ENCODE measurements at regions not wholly inside any gene's neighbourhood (a gene's known extent, or its start where the extent isn't known, plus 50 kb on each side); places are given as distances from the start of the nearest gene placed in this dataset.
"Not testable (repeated sequence)": the region's sequence is repeated elsewhere in the genome, so short reads cannot be mapped to it uniquely, and the experiment has no call there.

DNA sequence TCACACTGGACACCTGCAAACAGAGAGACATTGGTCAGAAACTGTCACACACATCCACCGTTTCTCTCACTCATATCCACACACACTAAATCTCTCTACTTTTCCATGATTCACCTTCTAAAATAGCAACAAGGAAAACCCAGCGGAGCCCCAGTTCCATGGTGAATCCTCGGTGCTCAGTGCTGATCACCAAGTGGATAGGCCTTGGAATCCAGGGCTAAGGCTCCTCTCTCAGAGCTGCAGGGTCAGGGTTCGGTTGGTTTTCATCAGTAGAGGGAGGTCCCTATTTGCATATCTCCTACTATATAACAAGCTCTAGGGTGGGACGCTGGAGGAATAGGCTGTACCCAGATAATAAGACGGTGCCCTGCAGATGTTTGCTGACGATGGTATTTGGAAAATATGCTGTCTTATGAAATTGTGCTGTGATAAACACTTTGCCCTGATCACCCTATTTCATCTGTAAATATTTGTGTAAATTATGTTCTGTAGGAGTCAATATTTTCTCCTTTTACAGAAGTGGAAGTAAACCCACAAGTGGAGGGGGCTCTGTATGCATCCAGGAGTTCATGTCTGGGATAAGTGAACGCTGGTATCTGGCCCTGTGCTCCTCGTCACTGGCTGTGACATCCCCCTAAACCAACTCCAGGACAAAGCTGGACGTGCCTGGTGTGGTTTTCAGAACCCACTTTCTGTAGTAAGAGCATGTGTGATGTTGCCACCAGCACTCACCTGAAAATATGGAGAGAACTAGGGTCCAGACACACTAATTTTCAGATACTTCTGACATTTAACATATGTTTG lies 709.2 kb downstream of the TMEM121 start:
- no peak for DNase-seq (ENCODE audit: insufficient read length)
- no peak for FAIRE-seq
- TF ChIP-seq POLR2A (IDR thresholded peaks at IDR 0.05; ENCODE audit: low read depth, low read length) (no peak), POLR2AphosphoS5 (IDR thresholded peaks at IDR 0.05; ENCODE audit: low read depth, low read length) (no peak), TAF1 (IDR thresholded peaks at IDR 0.05; ENCODE audit: borderline replicate concordance, low read depth, low read length) (no peak)

DNA sequence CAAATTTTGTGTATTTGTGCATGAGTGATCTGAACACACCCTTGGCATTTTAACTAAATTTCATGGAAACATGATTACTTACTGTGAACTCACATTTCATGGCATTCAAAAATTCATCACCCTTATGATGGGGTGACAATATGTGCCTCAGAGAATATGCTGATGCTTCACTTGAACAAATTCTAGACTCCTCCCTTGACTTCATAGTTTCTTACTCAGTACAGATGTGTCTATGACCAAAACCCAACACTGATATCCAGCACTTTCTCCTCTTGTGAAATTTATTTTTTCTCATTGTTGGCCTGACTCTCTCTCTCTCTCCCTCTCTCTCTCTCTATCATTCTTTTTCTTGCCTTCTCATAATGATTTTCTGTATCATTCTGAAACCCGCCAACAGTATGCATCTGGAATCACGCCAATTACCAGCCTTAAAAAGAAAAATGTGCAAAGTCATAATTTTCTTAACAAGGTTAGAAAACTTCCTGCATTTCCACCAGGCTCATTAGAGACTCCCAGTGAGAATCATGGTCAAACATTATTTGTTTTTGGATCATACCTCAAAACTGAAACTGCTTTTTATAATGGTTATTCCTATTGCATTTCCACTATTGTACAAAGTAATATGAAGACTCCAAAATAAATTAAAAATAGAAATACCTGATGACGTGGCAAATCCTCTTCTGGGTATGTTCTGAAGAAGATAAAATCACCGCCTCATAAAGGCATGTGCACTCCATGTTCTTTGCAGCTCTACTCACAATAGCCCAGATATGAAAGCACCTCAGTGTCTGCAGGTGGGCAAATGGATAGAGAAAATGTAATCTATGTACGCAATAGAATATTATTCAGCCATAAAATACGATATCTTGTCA lies 722.2 kb downstream of the TMEM121 start:
- FAIRE-seq: no peak
- no peak for TF ChIP-seq POLR2AphosphoS5 (IDR thresholded peaks at IDR 0.05; ENCODE audit: low read depth, low read length)
- TF ChIP-seq TAF1 (IDR thresholded peaks at IDR 0.05; ENCODE audit: borderline replicate concordance, low read depth, low read length): no peak
- TF ChIP-seq POLR2A (IDR thresholded peaks at IDR 0.05; ENCODE audit: low read depth, low read length): no peak
- no peak for DNase-seq (ENCODE audit: insufficient read length)

DNA sequence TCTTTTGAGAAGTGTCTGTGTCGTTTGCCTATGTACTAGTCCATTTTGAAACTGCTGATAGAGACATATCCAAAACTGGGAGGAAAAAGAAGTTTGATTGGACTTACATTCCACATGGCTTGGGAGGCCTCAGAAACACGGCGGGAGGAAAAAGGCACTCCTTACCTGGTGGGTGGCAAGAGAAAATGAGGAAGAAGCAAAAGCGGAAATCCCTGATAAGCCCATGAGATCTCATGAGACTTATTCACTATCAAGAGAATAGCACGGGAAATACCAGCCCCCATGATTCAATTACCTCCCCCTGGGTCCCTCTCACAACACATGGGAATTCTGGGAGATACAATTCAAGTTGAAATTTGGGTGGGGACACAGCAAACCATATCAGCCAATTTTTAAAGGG lies 727.6 kb downstream of the TMEM121 start:
- DNase-seq (ENCODE audit: insufficient read length); FAIRE-seq: not testable (repeated sequence)

DNA sequence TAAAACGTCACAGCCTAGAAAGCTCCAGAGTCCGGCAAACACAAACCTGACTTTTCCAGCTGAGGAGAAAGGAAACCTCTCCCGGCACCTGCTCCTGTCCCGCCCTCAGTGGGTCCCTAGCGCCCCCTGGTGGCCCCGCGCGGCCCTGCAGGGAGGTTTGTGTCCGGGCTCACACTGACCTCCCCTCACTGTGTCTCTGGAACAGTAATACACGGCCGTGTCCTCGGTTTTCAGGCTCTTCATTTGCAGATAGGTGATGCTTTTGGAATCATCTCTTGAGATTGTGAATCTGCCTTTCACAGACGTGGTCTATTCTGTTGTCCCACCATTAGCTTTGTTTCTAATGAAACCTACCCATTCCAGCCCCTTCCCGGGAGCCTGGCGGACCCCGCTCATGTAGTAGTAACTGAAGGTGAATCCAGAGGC lies 731.2 kb downstream of the TMEM121 start:
- DNase-seq (ENCODE audit: insufficient read length): not testable (repeated sequence)

DNA sequence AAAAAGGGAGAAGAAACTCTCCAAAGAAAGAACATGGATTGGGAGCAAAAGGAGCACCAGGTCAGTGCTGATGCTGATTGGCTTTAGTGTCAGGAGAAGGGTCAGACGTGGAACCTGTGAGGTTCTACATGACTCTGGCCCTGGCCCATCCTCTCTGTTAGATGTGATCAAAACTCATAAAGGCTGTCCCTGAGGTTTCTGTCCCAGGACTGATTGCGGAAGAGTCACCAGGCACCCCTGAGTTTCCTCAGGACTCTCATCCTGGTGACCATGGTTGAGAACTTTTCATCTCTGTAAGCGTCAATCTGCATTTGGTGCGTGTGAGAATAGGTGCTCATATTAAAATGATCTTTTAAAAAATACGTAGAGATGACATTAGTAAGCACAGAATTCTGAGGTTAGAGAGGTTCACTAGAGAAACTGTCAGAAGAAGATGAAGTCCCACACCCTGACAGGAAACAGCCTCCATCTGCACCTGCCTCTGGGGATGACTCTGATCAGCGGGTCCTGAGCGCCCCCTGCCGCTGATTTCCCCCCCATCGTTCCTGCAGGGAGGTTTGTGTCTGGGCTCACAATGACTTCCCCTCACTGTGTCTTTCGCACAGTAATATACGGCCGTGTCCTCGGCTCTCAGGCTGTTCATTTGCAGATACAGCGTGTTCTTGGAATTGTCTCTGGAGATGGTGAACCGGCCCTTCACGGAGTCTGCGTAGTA lies 741.8 kb downstream of the TMEM121 start:
- FAIRE-seq (no peak), DNase-seq (ENCODE audit: insufficient read length) (no peak)
- no peak for TF ChIP-seq TAF1 (IDR thresholded peaks at IDR 0.05; ENCODE audit: borderline replicate concordance, low read depth, low read length)
- TF ChIP-seq POLR2AphosphoS5 (IDR thresholded peaks at IDR 0.05; ENCODE audit: low read depth, low read length): no peak
- TF ChIP-seq POLR2A (IDR thresholded peaks at IDR 0.05; ENCODE audit: low read depth, low read length): no peak

More for the DNA sequence above, 731.2 kb downstream of the TMEM121 start:
- FAIRE-seq: peak; percentile 21

DNA sequence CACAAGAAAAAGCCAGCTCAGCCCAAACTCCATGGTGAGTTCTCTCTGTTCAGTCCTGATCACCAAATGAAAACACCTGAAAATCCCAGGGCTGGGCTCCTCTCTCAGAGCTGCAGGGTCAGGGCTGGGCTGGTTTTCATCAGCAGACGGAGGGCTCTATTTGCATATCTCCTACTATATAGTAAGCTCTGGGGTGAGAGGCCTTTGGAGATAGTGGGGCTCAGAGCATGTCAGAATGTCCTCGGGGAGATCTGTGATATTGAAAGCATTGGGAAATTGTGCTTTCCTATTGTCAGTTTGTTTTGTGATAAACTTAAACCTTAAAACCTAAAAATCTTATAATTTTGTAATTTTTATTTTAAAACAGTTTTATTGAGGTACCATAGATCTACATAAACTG lies 742.6 kb downstream of the TMEM121 start:
- TF ChIP-seq TAF1 (IDR thresholded peaks at IDR 0.05; ENCODE audit: borderline replicate concordance, low read depth, low read length): peak; percentile 18; the same call in 1 of the 2 replicates
- TF ChIP-seq POLR2A (IDR thresholded peaks at IDR 0.05; ENCODE audit: low read depth, low read length): peak; percentile 88
- peak; percentile 91 for TF ChIP-seq POLR2AphosphoS5 (IDR thresholded peaks at IDR 0.05; ENCODE audit: low read depth, low read length)
- no peak for FAIRE-seq
- DNase-seq (ENCODE audit: insufficient read length): no peak

DNA sequence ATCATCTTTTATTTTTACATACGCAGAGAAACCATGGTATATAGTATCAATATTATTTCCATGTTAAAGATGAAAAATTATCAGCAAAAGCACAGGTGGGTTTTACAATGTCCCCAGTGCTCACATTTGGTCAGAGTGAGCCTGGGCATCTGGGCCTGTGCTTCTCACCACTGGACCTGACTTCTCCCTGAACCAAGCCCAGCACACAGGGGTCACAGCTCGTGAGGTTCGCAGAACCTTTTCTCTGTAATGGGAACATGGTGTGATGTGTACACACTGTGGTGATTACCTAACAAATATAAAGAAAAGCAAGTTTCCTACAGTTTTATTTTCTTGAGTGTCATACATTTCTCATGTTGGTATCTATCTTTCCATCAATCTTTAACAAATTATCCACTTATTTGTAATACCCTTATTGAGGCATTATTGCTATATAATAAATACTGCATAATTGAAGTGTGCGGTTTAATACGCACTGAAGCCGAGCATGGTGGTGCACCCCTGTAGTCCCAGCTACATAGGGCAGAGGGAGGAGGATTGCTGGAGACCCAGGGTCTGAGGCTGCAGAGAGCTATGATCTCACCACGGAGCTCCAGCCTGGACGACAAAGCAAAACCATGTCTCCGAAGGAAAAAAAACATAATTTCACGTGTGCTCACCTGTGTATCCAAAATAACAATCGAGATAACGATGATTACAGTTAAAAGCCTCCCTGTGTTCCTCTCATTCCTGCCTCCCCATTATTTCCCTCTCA lies 743.2 kb downstream of the TMEM121 start:
- no peak for DNase-seq (ENCODE audit: insufficient read length)
- TF ChIP-seq POLR2AphosphoS5 (IDR thresholded peaks at IDR 0.05; ENCODE audit: low read depth, low read length) (peak; percentile 65), POLR2A (IDR thresholded peaks at IDR 0.05; ENCODE audit: low read depth, low read length) (peak; percentile 61; the same call in 1 of the 2 replicates), TAF1 (IDR thresholded peaks at IDR 0.05; ENCODE audit: borderline replicate concordance, low read depth, low read length) (no peak)
- FAIRE-seq: no peak

DNA sequence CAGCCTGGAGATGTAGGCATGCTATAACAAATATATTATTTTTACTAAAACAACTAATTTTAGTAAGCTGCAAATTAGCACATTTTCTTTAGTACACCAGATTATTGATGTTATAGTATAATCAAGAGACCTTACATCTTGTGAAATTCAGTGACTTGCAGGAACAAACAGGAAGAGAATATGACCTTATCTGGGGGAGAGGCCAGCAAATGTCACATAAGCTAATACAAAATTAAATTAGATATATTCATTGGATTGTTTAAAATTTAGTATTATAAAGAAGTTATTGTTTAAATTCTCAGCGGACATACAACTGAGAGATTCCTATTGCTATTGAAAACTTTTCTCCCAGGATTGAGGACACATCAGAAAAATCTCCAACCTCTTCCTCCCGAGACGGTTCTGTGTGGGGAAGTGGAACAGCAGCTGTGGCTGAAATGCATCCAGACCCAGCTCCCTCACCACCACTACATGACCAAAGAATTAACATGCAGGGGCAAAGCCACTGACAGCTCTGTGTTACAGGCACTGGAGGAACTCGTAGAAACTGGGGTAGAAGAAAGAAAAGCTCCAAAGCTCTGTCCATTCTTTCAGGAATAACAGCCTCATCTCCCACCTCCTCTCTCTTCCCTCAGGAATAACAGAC lies 744.2 kb downstream of the TMEM121 start:
- not testable (repeated sequence) for DNase-seq (ENCODE audit: insufficient read length)
- FAIRE-seq: peak; percentile 14

DNA sequence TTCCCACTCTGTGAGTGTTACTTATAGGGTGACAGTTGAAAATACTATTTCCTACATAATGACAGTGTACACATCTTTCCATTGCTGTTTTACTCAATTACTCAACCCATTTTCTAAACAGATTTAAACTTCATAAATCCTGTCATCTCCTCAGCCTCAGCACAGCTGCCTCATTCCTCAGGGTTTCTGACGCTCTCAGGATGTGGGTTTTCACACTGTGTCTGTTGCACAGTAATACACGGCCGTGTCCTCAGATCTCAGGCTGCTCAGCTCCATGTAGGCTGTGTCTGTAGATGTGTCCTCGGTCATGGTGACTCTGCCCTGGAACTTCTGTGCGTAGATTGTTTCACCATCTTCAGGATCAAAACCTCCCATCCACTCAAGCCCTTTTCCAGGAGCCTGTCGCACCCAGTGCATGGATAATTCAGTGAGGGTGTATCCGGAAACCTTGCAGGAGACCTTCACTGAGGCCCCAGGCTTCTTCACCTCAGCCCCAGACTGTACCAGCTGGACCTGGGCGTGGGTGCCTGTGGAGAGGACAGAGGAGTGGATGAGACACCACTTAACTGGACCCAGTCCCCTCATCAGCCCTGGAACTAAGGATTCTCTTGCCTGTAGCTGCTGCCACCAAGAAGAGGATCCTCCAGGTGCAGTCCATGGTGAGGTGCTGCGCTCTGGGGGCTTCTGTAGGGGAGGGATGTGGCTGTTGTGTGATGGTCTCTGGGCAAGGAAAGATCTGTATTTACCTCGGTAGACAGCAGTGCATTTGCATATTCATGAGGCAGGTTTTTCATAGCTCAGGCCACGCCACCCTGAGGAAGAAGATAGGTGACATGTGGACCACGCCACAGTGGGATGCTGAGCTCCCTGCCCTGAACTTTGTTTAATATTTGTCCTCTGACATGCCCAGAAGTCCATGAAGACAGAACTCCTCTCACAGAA lies 750.2 kb downstream of the TMEM121 start:
- FAIRE-seq: no peak
- no peak for TF ChIP-seq TAF1 (IDR thresholded peaks at IDR 0.05; ENCODE audit: borderline replicate concordance, low read depth, low read length)
- TF ChIP-seq POLR2A (IDR thresholded peaks at IDR 0.05; ENCODE audit: low read depth, low read length): 0 out of 2 replicates have a peak, but pooled peaks have one; percentile 37
- 0 out of 2 replicates have a peak, but pooled peaks have one; percentile 31 for TF ChIP-seq POLR2AphosphoS5 (IDR thresholded peaks at IDR 0.05; ENCODE audit: low read depth, low read length)
- DNase-seq (ENCODE audit: insufficient read length): no peak

DNA sequence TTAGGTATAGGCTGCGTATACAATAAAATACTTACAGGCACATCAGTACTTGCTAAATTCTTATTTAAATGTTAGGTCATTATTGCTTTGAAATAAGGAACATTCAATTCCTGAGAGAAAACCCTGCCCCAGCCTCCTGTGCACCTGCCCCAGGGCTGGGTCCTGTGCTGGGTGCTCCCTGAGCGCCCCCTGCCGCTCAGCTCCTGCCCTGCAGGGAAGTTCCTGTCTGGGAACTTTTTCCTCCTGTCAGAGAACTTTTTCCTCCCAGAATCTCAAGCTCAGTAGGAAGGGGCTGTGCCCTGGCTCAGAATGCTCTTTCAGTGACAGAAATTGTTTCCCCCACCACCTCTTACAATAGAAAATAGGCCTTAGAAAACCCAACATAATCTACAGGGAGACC lies 751.1 kb downstream of the TMEM121 start:
- no peak for TF ChIP-seq POLR2A (IDR thresholded peaks at IDR 0.05; ENCODE audit: low read depth, low read length)
- no peak for TF ChIP-seq TAF1 (IDR thresholded peaks at IDR 0.05; ENCODE audit: borderline replicate concordance, low read depth, low read length)
- no peak for TF ChIP-seq POLR2AphosphoS5 (IDR thresholded peaks at IDR 0.05; ENCODE audit: low read depth, low read length)
- FAIRE-seq (no peak), DNase-seq (ENCODE audit: insufficient read length) (no peak)
